ENCODE measurements at regions not wholly inside any gene's neighbourhood (a gene's known extent, or its start where the extent isn't known, plus 50 kb on each side); places are given as distances from the start of the nearest gene placed in this dataset.

GRCh38 chr13:75071796-75072195 lies 410.2 kb downstream of the TBC1D4 start:
- FAIRE-seq = no peak
- Histone ChIP-seq H3K4me2 (ENCODE audit: control insufficient read depth, extremely low read depth, insufficient read depth, low read depth, low read length) (no peak overlapping the region), H3K79me2 (ENCODE audit: control insufficient read depth, insufficient read depth, low read length) (no peaks in the 10 kb centered on the region), H2AFZ (ENCODE audit: control insufficient read depth, low read length) (no peak overlapping the region), H3K9me1 (ENCODE audit: control insufficient read depth, extremely low read depth, insufficient read depth, low read length) (no peaks in the 10 kb centered on the region), H3K36me3 (ENCODE audit: control insufficient read depth in 2 of 2, extremely low read depth in 1 of 2, insufficient read depth in 2 of 2, low read length in 2 of 2) (no peaks in the 10 kb centered on the region), H3K9me3 (ENCODE audit: control insufficient read depth, low read depth, low read length) (no peaks in the 10 kb centered on the region), H3K9ac (ENCODE audit: control insufficient read depth, extremely low read depth, insufficient read depth, low read length) (no peak overlapping the region), H4K20me1 (ENCODE audit: control insufficient read depth, extremely low read depth, insufficient read depth, low read length) (no peaks in the 10 kb centered on the region), H3K4me3 (ENCODE audit: control insufficient read depth in 2 of 3, extremely low read depth in 1 of 3, insufficient read depth in 2 of 3, low read depth in 1 of 3, low read length in 3 of 3) (no peak overlapping the region), H3K4me1 (ENCODE audit: control insufficient read depth, extremely low read depth, insufficient read depth, low read length) (no peaks in the 10 kb centered on the region), H3K27ac (ENCODE audit: control insufficient read depth, insufficient read depth, low read length) (no peak overlapping the region), H3K27me3 (ENCODE audit: control insufficient read depth, extremely low read depth, insufficient read depth, low read length) (no peaks in the 10 kb centered on the region)
- no peak for DNase-seq (ENCODE audit: low read depth, low spot score)
- TF ChIP-seq CTCF (optimal IDR thresholded peaks at IDR 0.05 in 1 of 3, IDR thresholded peaks at IDR 0.05 in 1 of 3, conservative IDR thresholded peaks at IDR 0.05 in 1 of 3; ENCODE audit: extremely low read depth in 1 of 3, insufficient read depth in 2 of 3, low read length in 3 of 3) = no peak
- TF ChIP-seq EZH2 (IDR thresholded peaks at IDR 0.05; ENCODE audit: low read length) = no peak
- dilution Hi-C loops (cut with MboI; ENCODE audit: extremely low pct_ligation_motif_present, low sequenced_read_pairs) = no loop called here

- dilution Hi-C loops (cut with MboI; ENCODE audit: extremely low pct_ligation_motif_present, low sequenced_read_pairs) = no loop called here
- no peaks in the 10 kb centered on the region for H3K79me2 ChIP-seq (ENCODE audit: control insufficient read depth, insufficient read depth, low read length)
- H3K36me3 ChIP-seq (ENCODE audit: control insufficient read depth in 2 of 2, extremely low read depth in 1 of 2, insufficient read depth in 2 of 2, low read length in 2 of 2) = no peaks in the 10 kb centered on the region
- no peaks in the 10 kb centered on the region for H3K9me3 ChIP-seq (ENCODE audit: control insufficient read depth, low read depth, low read length)
- H3K4me2 ChIP-seq (ENCODE audit: control insufficient read depth, extremely low read depth, insufficient read depth, low read depth, low read length) = no peak overlapping the region
- H3K27ac ChIP-seq (ENCODE audit: control insufficient read depth, insufficient read depth, low read length) = no peak overlapping the region
- TF ChIP-seq CTCF (optimal IDR thresholded peaks at IDR 0.05 in 1 of 3, IDR thresholded peaks at IDR 0.05 in 1 of 3, conservative IDR thresholded peaks at IDR 0.05 in 1 of 3; ENCODE audit: extremely low read depth in 1 of 3, insufficient read depth in 2 of 3, low read length in 3 of 3) (no peak), EZH2 (IDR thresholded peaks at IDR 0.05; ENCODE audit: low read length) (no peak)
- H4K20me1 ChIP-seq (ENCODE audit: control insufficient read depth, extremely low read depth, insufficient read depth, low read length) = no peaks in the 10 kb centered on the region
- no peak overlapping the region for H3K4me3 ChIP-seq (ENCODE audit: control insufficient read depth in 2 of 3, extremely low read depth in 1 of 3, insufficient read depth in 2 of 3, low read depth in 1 of 3, low read length in 3 of 3)
- H3K9ac ChIP-seq (ENCODE audit: control insufficient read depth, extremely low read depth, insufficient read depth, low read length) = no peak overlapping the region
- H2AFZ ChIP-seq (ENCODE audit: control insufficient read depth, low read length) = no peak overlapping the region
- H3K9me1 ChIP-seq (ENCODE audit: control insufficient read depth, extremely low read depth, insufficient read depth, low read length) = no peaks in the 10 kb centered on the region
- DNase-seq (ENCODE audit: low read depth, low spot score) (no peak), FAIRE-seq (no peak)
- H3K27me3 ChIP-seq (ENCODE audit: control insufficient read depth, extremely low read depth, insufficient read depth, low read length) = no peaks in the 10 kb centered on the region
- no peaks in the 10 kb centered on the region for H3K4me1 ChIP-seq (ENCODE audit: control insufficient read depth, extremely low read depth, insufficient read depth, low read length)
Measured at GRCh38 chr13:75071395-75071794, 410.6 kb downstream of the TBC1D4 start.
